LNCaP clone FGC (cell line): ENCODE measurements at regions not wholly inside any gene's neighbourhood (a gene's known extent, or its start where the extent isn't known, plus 50 kb on each side); places are given as distances from the start of the nearest gene placed in this dataset.

ENCODE experiments used
- DNase-seq: peaks from one replicate; pipeline ENCODE4 v3.0.0-alpha.2; 2011; ENCODE audit warnings: low read depth
- H3K4me3 ChIP-seq: 2 replicates; pipeline ENCODE4 v1.5.1; 2011; ENCODE audit warnings: mild to moderate bottlenecking, low read depth, low read length, control low read depth
- CTCF ChIP-seq: IDR thresholded peaks from 2 replicates; pipeline ENCODE4 v1.5.1; 2012; ENCODE audit warnings: mild to moderate bottlenecking; ENCODE audit not compliant: control insufficient read depth, insufficient read depth; ENCODE audit errors: extremely low read depth

- DNase-seq, result no peak
- H3K4me3 ChIP-seq, result no peak overlapping the region
- no peak for TF ChIP-seq CTCF
These were observed 84.2 kb downstream of the KCNRG start for GRCh38 chr13:50099473-50099872.

GRCh38 chr13:50101590-50101989 is 86.3 kb downstream of the KCNRG start:
- no peak for DNase-seq
- no peak for TF ChIP-seq CTCF
- H3K4me3 ChIP-seq, result no peak overlapping the region

GRCh38 chr13:50104493-50104892 is 89.2 kb downstream of the KCNRG start:
- no peak for TF ChIP-seq CTCF
- no peak overlapping the region for H3K4me3 ChIP-seq
- DNase-seq, result no peak

- no peak for TF ChIP-seq CTCF
- DNase-seq, result no peak
- no peak overlapping the region for H3K4me3 ChIP-seq
These were observed 91.3 kb downstream of the KCNRG start for GRCh38 chr13:50106559-50106958.

- TF ChIP-seq CTCF, result no peak
- no peak for DNase-seq
- H3K4me3 ChIP-seq, result no peak overlapping the region
These were observed 92.0 kb downstream of the KCNRG start for GRCh38 chr13:50107205-50107604.

- no peak overlapping the region for H3K4me3 ChIP-seq
- no peak for TF ChIP-seq CTCF
- DNase-seq, result no peak
These were observed 99.7 kb downstream of the KCNRG start for GRCh38 chr13:50114961-50115360.

- no peak overlapping the region for H3K4me3 ChIP-seq
- no peak for DNase-seq
- no peak for TF ChIP-seq CTCF
These were observed 100.5 kb downstream of the KCNRG start for GRCh38 chr13:50115695-50116094.
